IPS DF 4.7 (cell line): ENCODE measurements at regions not wholly inside any gene's neighbourhood (a gene's known extent, or its start where the extent isn't known, plus 50 kb on each side); places are given as distances from the start of the nearest gene placed in this dataset.

Source experiments
- DNase-seq: peaks from one replicate; pipeline ENCODE4 v3.0.0-alpha.2; 2013; ENCODE audit warnings: low spot score; ENCODE audit errors: extremely low read depth

DNA sequence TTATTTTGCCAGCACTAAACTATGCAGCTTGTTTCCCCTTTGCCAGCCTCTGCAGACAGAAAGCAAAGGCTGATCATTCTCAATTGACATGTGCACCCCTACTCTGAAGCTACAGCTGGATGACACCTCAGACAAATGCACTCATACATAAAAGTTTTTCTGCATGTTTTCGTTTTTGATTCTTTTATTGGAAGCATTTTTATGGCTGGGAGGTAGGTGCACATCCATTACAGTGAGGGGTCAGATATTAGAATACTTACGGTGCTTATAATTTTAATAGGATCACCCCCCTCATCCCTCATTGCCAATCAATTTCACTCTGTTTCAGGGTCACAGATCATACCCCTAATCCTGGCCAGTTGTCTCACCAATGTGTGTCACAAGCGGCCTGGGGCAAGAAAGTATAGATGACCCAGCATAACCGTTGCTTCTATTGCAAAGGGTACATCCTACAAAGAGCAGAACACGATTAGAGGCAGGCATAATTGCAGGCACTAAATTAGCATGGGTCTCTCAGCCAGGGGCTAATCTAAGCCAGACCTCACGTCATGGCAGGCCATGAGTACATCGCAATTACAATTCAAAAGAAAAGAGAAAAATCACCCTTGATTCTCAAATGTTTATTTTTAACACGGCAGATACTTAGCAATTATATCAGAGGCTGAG, 89.5 kb upstream of the SOX9 start:
- DNase-seq = no peak

DNA sequence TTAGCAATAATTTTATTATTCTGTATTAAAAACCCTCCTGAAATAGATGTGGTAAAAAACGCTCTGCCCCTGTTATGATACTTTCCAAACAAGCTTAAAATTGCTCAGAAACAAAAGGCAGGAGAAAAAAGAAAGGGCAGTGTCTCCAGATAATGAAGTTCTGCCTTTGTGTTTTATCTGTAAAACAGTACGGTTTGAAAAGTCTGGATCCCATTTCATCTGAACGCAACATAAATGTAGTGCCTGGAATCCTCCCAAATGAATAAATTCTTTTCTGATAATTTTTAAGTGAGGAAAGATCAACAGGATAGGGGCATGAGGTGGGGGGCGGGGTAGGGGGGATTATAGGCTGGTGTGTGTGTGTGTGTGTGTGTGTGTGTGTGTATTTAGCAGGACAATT, 87.5 kb upstream of the SOX9 start:
- DNase-seq = no peak

DNA sequence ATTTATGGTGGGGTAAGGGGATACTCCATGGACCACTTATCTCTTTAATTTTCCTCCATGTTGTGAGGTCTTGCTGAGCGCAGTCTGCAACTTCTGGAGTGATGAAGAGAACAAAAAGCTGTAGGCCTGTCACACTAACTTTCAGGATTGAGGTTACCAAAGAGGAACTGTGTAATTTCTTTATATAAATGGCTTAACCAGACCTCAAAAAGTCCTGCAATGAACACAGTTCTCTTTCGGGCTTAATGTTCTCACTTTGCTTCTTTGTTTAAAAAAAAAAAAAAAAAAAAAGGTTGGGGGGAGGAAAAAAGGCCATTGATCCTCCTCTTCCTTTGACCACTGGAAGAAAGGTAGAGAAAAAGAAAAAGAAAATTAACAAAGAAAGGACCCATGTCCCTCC, 86.8 kb upstream of the SOX9 start:
- no peak for DNase-seq

DNA sequence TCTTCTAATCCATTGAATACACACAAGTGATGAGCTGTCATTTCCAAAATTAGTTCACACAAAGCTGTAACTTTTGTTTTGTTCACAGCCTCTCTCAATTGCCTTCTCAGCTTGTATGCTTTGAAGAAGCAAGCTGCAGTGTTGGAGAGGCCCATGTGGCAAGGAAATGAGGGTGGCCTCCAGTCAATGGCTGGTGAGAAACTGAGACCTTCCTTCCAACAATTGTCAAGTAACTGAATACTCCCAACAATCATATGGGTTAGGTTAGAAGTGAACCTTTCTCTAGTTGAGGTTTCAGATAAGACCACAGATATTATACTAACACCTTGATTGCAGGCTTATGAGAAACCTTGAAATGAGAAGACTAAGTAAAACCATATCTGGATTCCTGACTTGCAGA, 82.4 kb upstream of the SOX9 start:
- no peak for DNase-seq

DNA sequence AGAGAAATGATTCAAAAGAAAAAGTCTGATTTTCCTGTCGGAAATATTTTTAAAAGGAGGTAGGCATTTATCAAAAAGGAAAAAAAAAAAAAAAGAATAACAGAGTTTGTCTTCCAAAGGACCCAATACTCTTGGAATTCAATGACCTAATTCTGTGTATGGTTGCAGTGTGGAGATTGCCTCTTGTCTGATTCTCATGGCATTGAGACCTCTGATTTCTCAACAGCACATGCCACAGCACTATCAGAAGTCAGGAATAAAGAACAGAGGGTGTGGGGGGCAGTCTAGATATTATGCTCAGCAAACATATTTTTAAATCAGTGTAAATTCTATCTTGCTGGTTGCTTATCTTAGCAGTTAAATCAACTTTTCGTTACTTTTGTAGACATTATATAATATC, 81.3 kb upstream of the SOX9 start:
- no peak for DNase-seq

DNA sequence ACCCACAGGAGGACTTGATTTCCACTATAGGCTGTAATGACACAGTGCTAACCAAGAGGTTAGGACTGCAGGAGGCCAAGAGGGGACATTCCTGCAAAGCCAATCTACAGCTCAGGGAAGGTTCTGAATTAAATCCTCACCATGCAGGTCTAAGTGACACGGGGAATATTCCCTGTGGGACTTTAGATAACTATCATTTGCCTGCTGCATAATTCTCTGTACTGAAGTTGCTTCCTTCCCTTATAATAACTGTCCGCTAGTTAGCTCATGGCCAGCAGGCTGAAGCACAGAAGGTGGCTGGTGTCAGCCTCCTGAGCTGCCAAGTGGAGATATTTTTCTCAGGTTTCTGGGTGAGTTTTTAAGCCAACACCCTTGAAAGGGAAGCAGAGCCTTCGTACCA, 74.6 kb upstream of the SOX9 start:
- DNase-seq = no peak

DNA sequence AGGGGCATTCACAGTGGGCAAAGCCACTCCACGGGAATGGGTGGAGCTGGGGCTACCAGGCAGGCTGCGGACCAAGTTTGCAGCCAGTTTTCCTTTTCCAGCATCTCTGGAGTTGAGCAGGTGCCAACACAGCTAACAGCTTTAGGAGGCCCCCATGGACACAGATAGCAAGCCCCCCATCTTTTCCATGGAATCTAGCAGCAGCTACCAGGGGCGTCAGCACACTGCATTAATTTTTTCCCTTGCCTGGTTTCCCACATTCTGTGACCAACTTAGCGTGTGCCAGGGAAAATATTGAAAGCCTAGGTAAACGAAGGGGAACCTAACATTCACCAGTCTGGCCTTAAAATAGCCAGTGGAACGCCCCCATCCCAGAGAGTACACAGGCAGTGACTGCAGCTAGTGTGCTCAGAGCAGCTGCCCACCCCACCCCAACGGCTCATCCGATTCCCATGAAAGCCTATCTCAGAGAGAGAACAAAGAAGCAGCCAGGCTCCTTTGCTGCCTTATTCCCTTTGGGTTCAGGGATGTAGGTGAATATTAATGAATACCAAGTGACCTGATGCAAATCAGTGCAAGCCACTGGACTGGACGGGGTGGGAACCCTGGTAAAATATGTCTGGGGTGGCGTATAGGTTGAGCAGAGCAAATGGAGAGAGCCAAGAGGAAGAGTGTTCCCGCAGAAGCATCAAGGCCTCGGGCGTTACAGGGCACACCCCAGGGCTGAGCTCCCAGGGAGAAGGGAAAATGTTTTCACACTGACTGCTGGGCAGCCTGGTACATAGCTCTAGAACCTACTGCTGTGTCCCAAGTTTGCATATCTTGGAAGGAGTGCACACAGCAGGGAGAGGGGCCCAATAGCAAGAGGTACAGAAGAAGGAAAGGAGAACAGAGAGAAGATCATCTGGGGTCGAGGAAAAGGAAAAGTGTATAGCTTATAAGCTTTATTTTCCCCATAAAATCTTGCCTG, 73.9 kb upstream of the SOX9 start:
- DNase-seq = no peak

DNA sequence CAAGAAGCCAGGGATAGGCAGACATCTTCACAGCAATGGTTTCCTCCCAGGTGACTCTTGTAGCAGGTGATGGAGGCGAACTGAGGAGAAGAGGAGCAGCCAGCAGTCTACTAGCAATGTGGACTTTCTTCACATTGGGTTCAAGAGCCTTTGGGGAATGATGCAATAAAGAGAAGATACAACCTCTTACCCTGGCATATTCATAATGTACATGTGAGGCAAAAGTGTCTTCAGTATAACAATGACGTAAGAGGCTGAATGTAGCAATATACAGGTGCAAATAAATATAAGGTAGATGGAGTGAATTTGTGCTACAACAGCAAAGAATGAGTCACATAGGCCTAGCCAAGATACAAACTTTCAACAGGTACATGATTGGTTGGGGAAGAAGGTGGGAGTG, 70.9 kb upstream of the SOX9 start:
- no peak for DNase-seq

DNA sequence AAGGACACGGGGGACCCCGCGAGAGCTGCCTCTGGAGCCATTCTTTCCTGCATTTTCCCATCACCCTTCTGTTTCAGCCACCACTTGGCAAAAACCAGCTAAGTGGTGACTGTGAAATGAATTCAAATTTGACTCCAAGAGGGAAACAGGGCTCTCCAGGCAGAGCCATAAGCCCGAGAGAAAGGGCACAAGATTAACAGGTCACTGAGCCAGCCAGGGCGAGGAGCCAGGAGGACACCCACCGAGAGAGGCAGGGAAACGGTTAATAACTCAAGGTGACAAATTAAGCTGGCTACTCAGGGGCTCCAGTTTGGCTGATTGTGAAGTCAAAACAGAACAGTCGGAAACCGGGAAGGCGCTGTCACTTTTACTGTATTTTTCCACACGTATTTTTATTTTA, 67.8 kb upstream of the SOX9 start:
- DNase-seq = no peak

DNA sequence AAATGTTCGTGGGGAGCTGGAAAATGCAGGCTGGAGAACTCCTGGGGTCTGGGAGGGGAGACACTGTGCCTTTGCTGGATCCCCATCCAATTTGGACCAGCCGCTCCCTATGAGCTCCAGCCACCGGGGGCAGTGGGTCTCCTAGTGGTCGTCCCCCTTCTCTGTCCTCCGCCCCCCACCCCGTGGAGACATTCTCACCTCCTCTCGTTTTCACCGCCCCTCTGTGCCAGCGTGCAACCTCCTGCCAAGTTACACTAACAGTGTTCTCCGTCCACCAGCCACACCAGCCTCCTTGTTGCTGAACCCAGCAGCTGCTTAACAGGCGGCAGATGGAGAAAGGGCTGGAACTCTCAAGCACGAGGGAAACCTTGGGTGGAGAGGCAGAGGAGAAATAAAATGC, 67.4 kb upstream of the SOX9 start:
- no peak for DNase-seq

DNA sequence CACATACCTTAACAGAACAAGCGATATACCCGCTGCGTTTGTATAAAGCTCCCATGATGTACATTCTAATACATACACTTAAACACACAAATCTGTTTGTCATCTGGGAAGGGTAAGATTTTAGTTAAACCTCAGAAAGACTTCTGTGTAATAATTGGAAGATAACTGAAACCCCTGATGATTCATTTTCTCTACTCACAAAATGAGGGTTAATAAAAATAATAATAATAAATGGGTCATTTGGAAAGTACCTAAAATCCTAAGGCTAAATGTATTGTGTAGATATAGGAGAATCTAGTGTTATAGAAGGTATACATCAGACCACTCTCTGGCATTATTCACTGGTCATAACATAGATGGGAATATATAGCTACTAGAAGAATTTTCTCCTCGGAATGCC, 64.7 kb upstream of the SOX9 start:
- no peak for DNase-seq

DNA sequence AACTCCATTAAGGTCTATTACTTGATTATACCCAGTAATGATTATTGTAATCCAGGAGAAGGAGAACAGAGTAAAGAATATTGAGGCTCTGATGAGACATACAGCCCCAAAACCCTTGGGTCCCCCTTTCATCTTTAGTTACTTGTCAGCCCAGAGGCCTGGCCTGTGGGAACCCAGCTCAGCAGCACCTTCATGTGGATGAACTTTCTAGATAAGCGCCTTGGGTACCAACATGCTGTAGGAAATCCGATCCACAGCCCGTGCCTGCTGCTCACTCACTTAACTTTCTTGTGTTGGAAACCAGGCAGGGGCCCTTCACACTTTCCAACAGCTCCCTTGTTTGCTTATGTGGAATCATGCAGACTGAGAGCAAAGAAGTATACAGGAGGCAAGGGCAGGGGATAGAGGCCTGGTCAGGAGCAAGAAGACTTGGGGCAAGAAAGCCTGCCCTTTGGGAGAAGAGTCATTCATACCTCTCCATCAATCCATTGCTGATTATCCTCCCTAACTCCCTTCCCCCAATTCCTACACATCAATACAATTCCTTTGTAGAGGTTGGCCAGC, 64.0 kb upstream of the SOX9 start:
- no peak for DNase-seq

DNA sequence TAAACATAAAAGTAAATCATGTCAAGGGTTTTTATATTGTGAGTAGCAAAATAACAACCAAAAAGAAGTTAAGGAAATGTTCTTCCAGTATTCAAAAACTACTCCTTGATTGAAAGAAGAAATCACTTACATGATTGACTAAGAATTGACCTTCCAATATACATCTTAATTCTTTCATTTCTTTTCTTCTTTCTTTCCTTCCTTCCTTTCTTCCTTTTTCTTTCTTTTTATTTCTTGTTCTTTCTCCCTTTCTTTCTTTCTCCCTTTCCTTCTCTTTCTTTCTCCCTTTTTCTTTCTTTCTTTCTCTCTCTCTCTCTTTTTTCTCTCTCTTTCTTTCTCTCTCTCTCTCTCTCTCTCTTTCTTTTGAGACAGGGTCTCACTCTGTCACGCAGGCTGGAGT, 60.7 kb upstream of the SOX9 start:
- no peak for DNase-seq

DNA sequence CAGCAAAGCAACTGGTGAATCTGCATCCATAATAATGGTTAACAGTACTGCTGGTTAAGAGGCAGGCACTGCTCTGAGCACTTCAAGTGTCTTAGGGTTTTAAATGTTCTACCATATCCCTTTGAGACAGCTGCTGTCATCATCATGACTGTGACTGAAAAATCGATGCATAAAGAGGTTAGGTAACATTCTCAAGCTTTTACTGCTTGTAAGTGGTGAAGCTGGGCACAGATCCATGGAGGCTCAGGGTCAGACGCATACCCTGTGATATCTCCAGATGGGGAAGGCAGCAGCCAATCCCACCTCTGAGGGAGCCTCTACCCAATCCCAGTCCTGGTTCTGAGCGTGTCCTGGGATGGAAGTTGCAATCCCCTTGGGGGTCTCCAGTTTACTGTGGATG, 57.6 kb upstream of the SOX9 start:
- no peak for DNase-seq

DNA sequence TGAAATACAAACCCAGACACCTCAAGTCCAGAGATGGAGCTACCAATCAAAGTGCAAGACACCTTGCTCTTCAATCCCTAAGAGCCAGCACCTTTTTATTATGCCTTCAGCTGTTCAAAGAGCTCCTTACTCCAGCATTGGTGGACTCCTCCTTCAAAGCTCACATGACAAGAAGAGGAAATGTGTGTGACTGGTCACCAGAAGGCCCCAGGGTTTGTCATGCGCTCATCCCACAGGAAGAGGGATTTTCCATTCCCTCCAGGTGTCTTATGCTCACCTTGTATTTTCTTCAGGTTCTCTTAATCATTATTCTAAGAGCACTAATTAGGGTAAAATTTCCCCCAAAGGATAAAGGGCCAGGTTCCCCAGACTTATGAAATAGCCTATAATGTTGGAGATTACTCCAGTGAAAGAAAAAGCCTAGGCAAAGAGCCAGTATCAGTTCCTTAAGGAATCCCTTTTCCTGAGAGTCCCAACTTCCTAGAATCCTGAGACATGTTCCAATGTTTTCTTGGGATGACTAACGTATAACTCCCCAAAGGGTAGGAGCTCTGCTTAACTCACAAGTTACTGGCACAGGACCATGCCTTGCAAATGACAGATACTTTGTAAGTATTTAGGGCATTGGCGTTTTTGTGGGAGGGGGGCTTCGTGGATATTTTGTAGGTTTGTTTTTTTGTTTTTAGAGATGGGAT, 56.9 kb upstream of the SOX9 start:
- no peak for DNase-seq

DNA sequence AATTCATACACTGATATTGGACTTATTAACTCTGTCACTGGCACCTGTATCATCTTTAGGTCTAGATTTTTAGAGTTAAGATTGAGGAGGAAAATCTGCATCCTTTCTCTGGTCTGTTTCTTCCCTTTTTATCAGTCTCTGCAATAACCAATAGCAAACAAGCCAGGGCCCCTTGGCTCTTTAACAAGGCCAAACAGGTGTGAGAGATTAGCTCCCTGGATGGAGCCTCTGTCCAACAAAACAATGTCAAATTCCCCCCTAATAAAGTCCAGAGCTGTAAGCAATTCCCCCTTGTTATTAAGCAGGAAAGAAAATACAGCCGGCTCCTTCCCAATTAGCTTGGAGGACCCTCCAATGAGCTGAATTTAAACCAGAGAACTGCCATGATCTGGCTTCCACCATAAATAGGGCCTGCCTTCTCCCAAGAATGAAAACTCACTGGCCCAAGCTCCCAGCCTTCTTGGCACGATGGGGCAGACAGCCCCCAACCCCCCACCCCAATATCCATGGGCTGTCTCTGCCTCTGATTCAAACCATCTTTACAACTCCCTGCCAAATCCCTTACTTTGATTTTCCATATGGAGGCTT, 56.1 kb upstream of the SOX9 start:
- DNase-seq = no peak

DNA sequence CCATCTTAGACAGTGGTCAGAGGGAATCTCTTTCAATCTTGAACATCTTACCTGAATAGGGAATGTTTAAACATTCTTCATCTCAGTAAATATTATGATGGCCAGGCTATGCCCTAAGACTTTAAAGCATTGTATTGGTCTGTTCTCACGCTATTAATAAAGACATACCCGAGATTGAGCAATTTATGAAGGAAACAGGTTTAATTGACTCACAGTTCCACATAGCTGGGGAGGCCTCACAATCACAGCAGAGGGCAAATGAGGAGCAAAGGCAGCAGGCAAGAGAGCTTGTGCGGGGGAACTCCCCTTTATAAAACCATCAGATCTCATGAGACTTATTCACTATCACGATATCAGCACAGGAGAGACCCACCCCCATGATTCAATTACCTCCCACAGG, 55.3 kb upstream of the SOX9 start:
- no peak for DNase-seq

DNA sequence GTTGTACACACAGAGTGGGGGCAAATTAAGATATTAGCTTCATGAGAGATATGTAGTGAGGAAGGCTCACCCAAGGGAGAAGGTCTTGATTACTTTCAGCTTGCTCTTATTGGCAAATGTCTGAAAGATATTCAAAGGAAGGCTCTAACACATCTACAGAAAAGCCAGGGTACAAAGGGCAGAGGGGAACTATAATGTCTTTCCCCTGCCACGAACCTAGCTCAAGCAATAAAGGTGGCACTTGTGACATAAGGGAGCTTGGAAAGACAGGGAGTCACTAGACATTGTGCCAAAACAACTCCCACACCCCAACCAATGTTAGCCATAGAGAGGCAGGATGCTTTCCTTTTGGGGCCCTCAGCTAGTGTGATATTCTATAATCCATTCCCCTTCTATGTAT, 52.2 kb upstream of the SOX9 start:
- DNase-seq = no peak

DNA sequence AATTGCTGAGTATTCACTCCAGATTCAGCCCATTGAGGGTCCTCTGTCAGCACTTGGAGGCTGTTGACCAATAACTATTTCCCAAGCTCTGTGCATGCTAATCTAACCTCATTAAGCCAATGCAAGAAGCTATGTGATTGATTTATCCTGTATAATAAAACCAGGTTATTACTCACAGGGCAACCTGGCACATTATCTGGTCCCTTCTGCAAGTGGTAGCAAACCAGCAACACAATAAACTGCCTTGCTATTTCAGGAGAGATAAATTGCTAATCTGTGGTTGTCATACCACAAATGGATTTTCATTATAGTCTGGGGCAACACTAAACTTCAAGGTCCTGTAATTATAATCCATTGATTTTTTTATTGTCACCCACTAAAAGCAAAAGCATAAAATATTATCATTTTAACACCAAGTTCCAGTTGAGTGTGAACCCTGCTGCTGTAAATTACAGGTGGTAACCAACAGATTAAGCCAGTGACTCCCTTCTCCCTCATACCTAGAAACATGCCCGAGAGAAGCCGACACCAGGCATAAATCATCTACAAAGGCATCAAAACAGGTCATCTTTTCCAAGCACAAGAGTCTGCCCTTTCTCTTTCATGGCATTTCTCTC, 51.1 kb upstream of the SOX9 start:
- no peak for DNase-seq
